ENCODE measurements at regions not wholly inside any gene's neighbourhood (a gene's known extent, or its start where the extent isn't known, plus 50 kb on each side); places are given as distances from the start of the nearest gene placed in this dataset.
A peak's percentile ranks its signal among the peaks of the same experiment; 100 is the strongest.

- Histone ChIP-seq H3K36me3 (no peaks in the 10 kb centered on the region), H3K27me3 (no peaks in the 10 kb centered on the region), H3K9me3 (no peaks in the 10 kb centered on the region), H3K4me3 (no peak overlapping the region), H3K27ac (peak overlapping the region in 3 of 4 donors; percentile 65 to 80 (median 75)), H3K4me1 (peaks cover 0 to 37% (median 19%) of the 10 kb centered on the region in 3 donors)
- 60% methylated on average over 1 of the region's 22 CpGs; no CpG with 5 or more reads in 1 of the 2 donors for WGBS, 2 donors (ENCODE audit: low coverage in 1 of 2)
- no peak for ATAC-seq
- no peak for TF ChIP-seq POLR2AphosphoS5 (IDR thresholded peaks at IDR 0.05)
- TF ChIP-seq EP300 (IDR thresholded peaks at IDR 0.05) = no peak
- no peak for TF ChIP-seq CTCF (IDR thresholded peaks at IDR 0.05)
- TF ChIP-seq POLR2A (IDR thresholded peaks at IDR 0.05) = no peak
Observed at GRCh38 chr9:89662718-89663613, 58.2 kb downstream of the GADD45G start.

GRCh38 chr9:89663614-89663970 is 58.8 kb downstream of the GADD45G start:
- ATAC-seq = no peak

GRCh38 chr9:89664010-89664409 is 59.2 kb downstream of the GADD45G start:
- no peak for TF ChIP-seq CTCF (IDR thresholded peaks at IDR 0.05)
- no peak for TF ChIP-seq POLR2A (IDR thresholded peaks at IDR 0.05)
- no peak for TF ChIP-seq POLR2AphosphoS5 (IDR thresholded peaks at IDR 0.05)
- no peak for TF ChIP-seq EP300 (IDR thresholded peaks at IDR 0.05)
- H3K27ac ChIP-seq = no peak overlapping the region
- no peaks in the 10 kb centered on the region for H3K9me3 ChIP-seq
- no peaks in the 10 kb centered on the region for H3K36me3 ChIP-seq
- ATAC-seq = no peak
- no peak overlapping the region for H3K4me3 ChIP-seq
- 100% methylated on average over 1 of the region's 4 CpGs for WGBS, 2 donors (ENCODE audit: low coverage in 1 of 2)
- peaks cover 0 to 27% (median 19%) of the 10 kb centered on the region in 3 donors for H3K4me1 ChIP-seq
- H3K27me3 ChIP-seq = no peaks in the 10 kb centered on the region

More at GRCh38 chr9:89663614-89663970, 58.8 kb downstream of the GADD45G start:
- H3K4me1 ChIP-seq = peaks cover 0 to 30% (median 19%) of the 10 kb centered on the region in 3 donors
- H3K9me3 ChIP-seq = no peaks in the 10 kb centered on the region
- H3K4me3 ChIP-seq = no peak overlapping the region
- 84 to 100% methylated on average over 3 of the region's 3 CpGs for WGBS, 2 donors (ENCODE audit: low coverage in 1 of 2)
- no peaks in the 10 kb centered on the region for H3K36me3 ChIP-seq
- H3K27ac ChIP-seq = peak overlapping the region in 1 of 4 donors; percentile 80
- H3K27me3 ChIP-seq = no peaks in the 10 kb centered on the region
- no peak for TF ChIP-seq EP300 (IDR thresholded peaks at IDR 0.05)
- no peak for TF ChIP-seq POLR2A (IDR thresholded peaks at IDR 0.05)
- TF ChIP-seq CTCF (IDR thresholded peaks at IDR 0.05) = no peak
- no peak for TF ChIP-seq POLR2AphosphoS5 (IDR thresholded peaks at IDR 0.05)

- no peak for TF ChIP-seq EP300 (IDR thresholded peaks at IDR 0.05)
Observed at GRCh38 chr9:89664896-89665329, 60.1 kb downstream of the GADD45G start.

GRCh38 chr9:89666364-89666763 is 61.6 kb downstream of the GADD45G start:
- Histone ChIP-seq H3K36me3 (no peaks in the 10 kb centered on the region), H3K9me3 (no peaks in the 10 kb centered on the region), H3K27me3 (no peaks in the 10 kb centered on the region), H3K27ac (no peak overlapping the region), H3K4me3 (no peak overlapping the region), H3K4me1 (peaks cover 0 to 19% (median 11%) of the 10 kb centered on the region in 3 donors)
- WGBS, 2 donors (ENCODE audit: low coverage in 1 of 2) = 68 to 79% methylated on average over 3 to 5 of the region's 7 CpGs
- no peak for ATAC-seq
- TF ChIP-seq CTCF (IDR thresholded peaks at IDR 0.05) (no peak), POLR2A (IDR thresholded peaks at IDR 0.05) (no peak), EP300 (IDR thresholded peaks at IDR 0.05) (no peak), POLR2AphosphoS5 (IDR thresholded peaks at IDR 0.05) (no peak)

More at GRCh38 chr9:89664896-89665329, 60.1 kb downstream of the GADD45G start:
- H3K36me3 ChIP-seq = no peaks in the 10 kb centered on the region
- 83 to 93% methylated on average over 2 to 11 of the region's 13 CpGs for WGBS, 2 donors (ENCODE audit: low coverage in 1 of 2)
- peaks cover 0 to 27% (median 19%) of the 10 kb centered on the region in 3 donors for H3K4me1 ChIP-seq
- ATAC-seq = no peak
- H3K27me3 ChIP-seq = no peaks in the 10 kb centered on the region
- H3K4me3 ChIP-seq = no peak overlapping the region
- H3K9me3 ChIP-seq = no peaks in the 10 kb centered on the region
- no peak overlapping the region for H3K27ac ChIP-seq

Data from gastroesophageal sphincter (tissue), 4 donors.